HCT116 (cell line): ENCODE measurements at regions not wholly inside any gene's neighbourhood (a gene's known extent, or its start where the extent isn't known, plus 50 kb on each side); places are given as distances from the start of the nearest gene placed in this dataset.
"Not testable (repeated sequence)": the region's sequence is repeated elsewhere in the genome, so short reads cannot be mapped to it uniquely, and the experiment has no call there.

Experiments used
- ATAC-seq: fragments of 200-7000 bp; cut with Tn5 transposase; 2 replicates; pipeline ENCODE4 v1.9.1; 2020; ENCODE audit warnings: mild to moderate bottlenecking, moderate library complexity
- BruUV-seq: library from RNA; stranded (reverse); fragments of 400-500 nt; replicated peaks from 2 replicates; lab custom pipeline; 2021; lab: Mats Ljungman, UMichigan
- CTCF ChIA-PET: fragments of 300-600 bp; sonication (Branson Sonifier 250); formaldehyde crosslinking; loops from one replicate; lab custom pipeline; 2021; ENCODE audit warnings: antibody characterized with exemption; lab: Charles Lee
- POLR2A ChIA-PET: fragments of 300-600, 350-600 bp; sonication (Branson Sonifier 250); formaldehyde crosslinking; loops from one replicate; lab custom pipeline; 2021; ENCODE audit warnings: antibody characterized with exemption; lab: Charles Lee
- RAD21 ChIA-PET, 2 experiments: fragments of 300-600 bp; sonication (Branson Sonifier 250); formaldehyde crosslinking; loops; one replicate each; lab custom pipeline; 2023; ENCODE audit warnings: low total read pairs in 2 of 2; ENCODE audit not compliant: uncharacterized antibody in 2 of 2, unreplicated experiment in 2 of 2, low non-redundant PET in 1 of 2; lab: Charles Lee
- DNase-seq: peaks from one replicate; pipeline ENCODE4 v3.0.0-alpha.2; 2010; ENCODE audit warnings: low read depth, low spot score
- H2AFZ ChIP-seq: fragments of 200-600 bp; shearing (Covaris generic), sonication (generic); 2 replicates; pipeline ENCODE4 v1.6.1; 2017; ENCODE audit warnings: low read depth, mixed run types, mixed read lengths, antibody characterized with exemption, low read length; ENCODE audit not compliant: poor library complexity, severe bottlenecking
- H3K27ac ChIP-seq: 2 replicates; pipeline ENCODE4 v1.5.1; 2012; ENCODE audit warnings: low read depth, low read length
- H3K27me3 ChIP-seq: fragments of 200-600 bp; sonication (generic); 2 replicates; pipeline ENCODE4 v1.6.1; 2016; ENCODE audit warnings: mixed run types, low read length, mixed read lengths; ENCODE audit not compliant: insufficient read depth
- H3K36me3 ChIP-seq, 2 experiments: fragments of 200-500 bp in 1 of 2; fragments of 200-600 bp in 1 of 2; sonication (Bioruptor generic) in 1 of 2; sonication (generic) in 1 of 2; 2 replicates each; pipeline versions ENCODE4 v1.5.1 to v1.6.1; 2014 to 2016; ENCODE audit warnings: low read length in 2 of 2, inconsistent platforms in 1 of 2, mixed read lengths in 1 of 2, mixed run types in 1 of 2; ENCODE audit not compliant: insufficient read depth in 2 of 2, control insufficient read depth in 1 of 2
- H3K4me1 ChIP-seq, 2 experiments: fragments of 200-600 bp in 1 of 2; sonication (generic) in 1 of 2; 2 replicates each; pipeline versions ENCODE4 v1.5.1 to v1.6.1; 2012 to 2017; ENCODE audit warnings: low read length in 2 of 2, inconsistent platforms in 1 of 2, mild to moderate bottlenecking in 1 of 2, mixed read lengths in 1 of 2, mixed run types in 1 of 2, moderate library complexity in 1 of 2; ENCODE audit not compliant: insufficient read depth in 2 of 2, control insufficient read depth in 1 of 2
- H3K4me2 ChIP-seq: fragments of 200-600 bp; sonication (generic); 2 replicates; pipeline ENCODE4 v1.6.1; 2017; ENCODE audit warnings: mixed run types, low read length, mixed read lengths
- H3K4me3 ChIP-seq, 2 experiments: fragments of 200-600 bp in 1 of 2; sonication (generic) in 1 of 2; replicated peaks in 1 of 2; 2 replicates each; pipeline ENCODE4 v1.5.1; 2011 to 2016; ENCODE audit warnings: low read length in 2 of 2, control low read depth in 1 of 2, low read depth in 1 of 2, mild to moderate bottlenecking in 1 of 2, mixed read lengths in 1 of 2, mixed run types in 1 of 2
- H3K79me2 ChIP-seq: fragments of 200-600 bp; sonication (generic); 2 replicates; pipeline ENCODE4 v1.6.1; 2017; ENCODE audit warnings: mild to moderate bottlenecking, mixed run types, low read length, moderate library complexity, mixed read lengths; ENCODE audit not compliant: insufficient read depth
- H3K9ac ChIP-seq: fragments of 200-600 bp; sonication (generic); 2 replicates; pipeline ENCODE4 v1.6.1; 2016; ENCODE audit warnings: low read length, mixed read lengths
- H3K9me2 ChIP-seq: fragments of 200-600 bp; sonication (generic), shearing (Covaris generic); 2 replicates; pipeline ENCODE4 v1.6.1; 2017; ENCODE audit warnings: mixed run types, mild to moderate bottlenecking, moderate library complexity; ENCODE audit not compliant: insufficient read depth
- H3K9me3 ChIP-seq, 2 experiments: fragments of 200-500 bp in 1 of 2; fragments of 200-600 bp in 1 of 2; sonication (Bioruptor generic) in 1 of 2; sonication (generic) in 1 of 2; 2 replicates each; pipeline ENCODE4 v1.6.1; 2014 to 2017; ENCODE audit warnings: low read length in 2 of 2, mixed read lengths in 2 of 2, inconsistent platforms in 1 of 2, low read depth in 1 of 2, mild to moderate bottlenecking in 1 of 2, mixed run types in 1 of 2, moderate library complexity in 1 of 2; ENCODE audit not compliant: control insufficient read depth in 1 of 2, insufficient read depth in 1 of 2
- H4K20me1 ChIP-seq: fragments of 200-600 bp; sonication (generic), shearing (Covaris generic); 2 replicates; pipeline ENCODE4 v1.6.1; 2017; ENCODE audit warnings: mixed run types, mild to moderate bottlenecking, moderate library complexity; ENCODE audit not compliant: insufficient read depth
- CBX3 ChIP-seq: IDR thresholded peaks from 2 replicates; pipeline ENCODE4 v1.6.1; 2012; ENCODE audit warnings: low read depth
- EGR1 ChIP-seq: IDR thresholded peaks from 2 replicates; pipeline ENCODE4 v1.6.1; 2012; ENCODE audit warnings: low read depth
- ELF1 ChIP-seq: IDR thresholded peaks from 2 replicates; pipeline ENCODE4 v1.6.1; 2012; ENCODE audit warnings: low read depth, borderline replicate concordance
- EZH2 ChIP-seq: fragments of 200-600 bp; sonication (generic); IDR thresholded peaks from 2 replicates; pipeline ENCODE4 v1.6.1; 2017; ENCODE audit warnings: antibody characterized with exemption, mixed run types
- EZH2phosphoT487 ChIP-seq: fragments of 200-600 bp; IDR thresholded peaks from 2 replicates; pipeline ENCODE4 v1.6.1; 2018; ENCODE audit warnings: antibody characterized with exemption, borderline replicate concordance
- FOSL1 ChIP-seq: IDR thresholded peaks from 2 replicates; pipeline ENCODE4 v1.6.1; 2012; ENCODE audit warnings: low read depth
- JUND ChIP-seq: IDR thresholded peaks from 2 replicates; pipeline ENCODE4 v1.6.1; 2012
- POLR2A ChIP-seq: IDR thresholded peaks from 2 replicates; pipeline ENCODE4 v1.7.0; 2011; ENCODE audit warnings: borderline replicate concordance; ENCODE audit not compliant: insufficient read depth, insufficient read length; ENCODE audit errors: extremely low read depth
- SP1 ChIP-seq: IDR thresholded peaks from 2 replicates; pipeline ENCODE4 v1.6.1; 2012; ENCODE audit warnings: low read depth
- SRF ChIP-seq: IDR thresholded peaks from 2 replicates; pipeline ENCODE4 v1.6.1; 2012; ENCODE audit warnings: low read depth
- TCF7L2 ChIP-seq: IDR thresholded peaks from 2 replicates; pipeline ENCODE4 v1.7.0; 2011; ENCODE audit warnings: borderline replicate concordance, inconsistent platforms; ENCODE audit not compliant: insufficient read depth, insufficient read length; ENCODE audit errors: extremely low read depth
- YY1 ChIP-seq: IDR thresholded peaks from 2 replicates; pipeline ENCODE4 v1.6.1; 2011; ENCODE audit warnings: low read length, low read depth, moderate library complexity, mild to moderate bottlenecking; ENCODE audit not compliant: insufficient replicate concordance; ENCODE audit errors: extremely low read depth
- ZFX ChIP-seq: fragments of 450-650 bp; IDR thresholded peaks from 2 replicates; pipeline ENCODE4 v1.6.1; 2017
- ZNF274 ChIP-seq: fragments of 200-500 bp; sonication (Bioruptor generic); IDR thresholded peaks from 2 replicates; pipeline ENCODE4 v1.6.1; 2014; ENCODE audit warnings: mild to moderate bottlenecking, low read depth, low read length, inconsistent platforms
- intact Hi-C: fragments of 100-400 bp; cut with micrococcal nuclease; formaldehyde crosslinking; loops from 2 replicates; pipeline ENCODE4 v1.10.0; 2022
- TF ChIP-seq, protein P1 (sequence below): IDR thresholded peaks from 2 replicates; pipeline ENCODE4 v1.6.1; 2012
- TF ChIP-seq, protein P2 (sequence below): IDR thresholded peaks from 2 replicates; pipeline ENCODE4 v1.6.1; 2011; ENCODE audit warnings: mild to moderate bottlenecking, low read length, moderate library complexity; ENCODE audit not compliant: insufficient replicate concordance; ENCODE audit errors: extremely low read depth
- TF ChIP-seq, protein P3 (sequence below): IDR thresholded peaks from 2 replicates; pipeline ENCODE4 v1.6.1; 2012; ENCODE audit warnings: low read depth

DNA sequence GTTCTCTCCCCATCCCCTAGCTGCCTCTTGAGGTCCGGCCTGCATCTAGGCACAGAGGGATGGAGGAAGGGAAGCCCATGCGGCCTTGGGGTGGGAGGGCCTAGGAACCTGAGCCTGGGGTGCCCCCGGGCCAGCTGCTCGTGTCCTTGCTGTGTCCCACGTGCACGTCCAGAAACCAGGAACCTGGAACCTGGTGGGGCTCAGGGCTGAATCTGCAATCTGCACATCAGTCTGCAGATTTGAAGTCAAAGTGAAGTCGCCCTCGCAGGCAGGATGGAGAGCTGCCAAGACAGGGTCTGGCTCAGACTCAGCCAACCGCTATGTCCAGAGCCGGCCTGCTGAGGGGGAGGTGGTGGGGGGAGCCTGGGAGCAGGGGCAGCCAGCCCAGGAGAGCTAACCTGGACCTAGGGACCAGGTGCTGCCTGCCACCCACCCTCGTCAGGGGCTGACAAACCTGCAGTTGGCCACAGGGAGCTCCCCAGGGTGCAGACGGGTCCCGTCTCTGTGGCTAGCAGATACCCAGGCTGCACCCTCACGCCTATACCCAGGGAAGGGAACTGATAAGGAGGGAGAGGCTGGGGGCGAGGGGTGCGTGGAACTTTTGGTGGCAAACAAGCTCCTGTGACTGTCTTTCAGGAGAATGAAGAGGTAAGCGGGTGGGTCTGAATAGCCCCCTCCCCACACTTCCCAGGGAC lies 103.5 kb upstream of the SIMC1 start:
- H3K4me3 ChIP-seq, result no peak overlapping the region
- no peaks in the 10 kb centered on the region for H3K36me3 ChIP-seq
- no peak overlapping the region for H3K4me2 ChIP-seq
- H3K79me2 ChIP-seq, result no peaks in the 10 kb centered on the region
- peak; percentile 27; the same call in 1 of the 2 replicates for ATAC-seq
- ChIA-PET RAD21 (no interaction called here), POLR2A (no interaction called here), CTCF (no interaction called here)
- intact Hi-C loops, result no loop called here
- no peak overlapping the region for H2AFZ ChIP-seq
- H3K9me3 ChIP-seq, result no peaks in the 10 kb centered on the region
- no TSS peak for BruUV-seq
- no peaks in the 10 kb centered on the region for H3K9me2 ChIP-seq
- no peak for TF ChIP-seq SRF
- TF ChIP-seq ZNF274, result no peak
- TF ChIP-seq, protein P1, sequence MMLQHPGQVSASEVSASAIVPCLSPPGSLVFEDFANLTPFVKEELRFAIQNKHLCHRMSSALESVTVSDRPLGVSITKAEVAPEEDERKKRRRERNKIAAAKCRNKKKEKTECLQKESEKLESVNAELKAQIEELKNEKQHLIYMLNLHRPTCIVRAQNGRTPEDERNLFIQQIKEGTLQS, result no peak
- TF ChIP-seq, protein P2, sequence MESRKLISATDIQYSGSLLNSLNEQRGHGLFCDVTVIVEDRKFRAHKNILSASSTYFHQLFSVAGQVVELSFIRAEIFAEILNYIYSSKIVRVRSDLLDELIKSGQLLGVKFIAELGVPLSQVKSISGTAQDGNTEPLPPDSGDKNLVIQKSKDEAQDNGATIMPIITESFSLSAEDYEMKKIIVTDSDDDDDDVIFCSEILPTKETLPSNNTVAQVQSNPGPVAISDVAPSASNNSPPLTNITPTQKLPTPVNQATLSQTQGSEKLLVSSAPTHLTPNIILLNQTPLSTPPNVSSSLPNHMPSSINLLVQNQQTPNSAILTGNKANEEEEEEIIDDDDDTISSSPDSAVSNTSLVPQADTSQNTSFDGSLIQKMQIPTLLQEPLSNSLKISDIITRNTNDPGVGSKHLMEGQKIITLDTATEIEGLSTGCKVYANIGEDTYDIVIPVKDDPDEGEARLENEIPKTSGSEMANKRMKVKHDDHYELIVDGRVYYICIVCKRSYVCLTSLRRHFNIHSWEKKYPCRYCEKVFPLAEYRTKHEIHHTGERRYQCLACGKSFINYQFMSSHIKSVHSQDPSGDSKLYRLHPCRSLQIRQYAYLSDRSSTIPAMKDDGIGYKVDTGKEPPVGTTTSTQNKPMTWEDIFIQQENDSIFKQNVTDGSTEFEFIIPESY, result no peak
- no peak for TF ChIP-seq EGR1
- TF ChIP-seq FOSL1, result no peak
- no peak for TF ChIP-seq YY1
- TF ChIP-seq EZH2, result no peak
- no peak for TF ChIP-seq SP1
- no peak for TF ChIP-seq POLR2A
- no peak for TF ChIP-seq CBX3
- no peak for TF ChIP-seq ELF1
- TF ChIP-seq EZH2phosphoT487, result no peak
- no peak for TF ChIP-seq TCF7L2
- no peak for TF ChIP-seq JUND
- TF ChIP-seq, protein P3, sequence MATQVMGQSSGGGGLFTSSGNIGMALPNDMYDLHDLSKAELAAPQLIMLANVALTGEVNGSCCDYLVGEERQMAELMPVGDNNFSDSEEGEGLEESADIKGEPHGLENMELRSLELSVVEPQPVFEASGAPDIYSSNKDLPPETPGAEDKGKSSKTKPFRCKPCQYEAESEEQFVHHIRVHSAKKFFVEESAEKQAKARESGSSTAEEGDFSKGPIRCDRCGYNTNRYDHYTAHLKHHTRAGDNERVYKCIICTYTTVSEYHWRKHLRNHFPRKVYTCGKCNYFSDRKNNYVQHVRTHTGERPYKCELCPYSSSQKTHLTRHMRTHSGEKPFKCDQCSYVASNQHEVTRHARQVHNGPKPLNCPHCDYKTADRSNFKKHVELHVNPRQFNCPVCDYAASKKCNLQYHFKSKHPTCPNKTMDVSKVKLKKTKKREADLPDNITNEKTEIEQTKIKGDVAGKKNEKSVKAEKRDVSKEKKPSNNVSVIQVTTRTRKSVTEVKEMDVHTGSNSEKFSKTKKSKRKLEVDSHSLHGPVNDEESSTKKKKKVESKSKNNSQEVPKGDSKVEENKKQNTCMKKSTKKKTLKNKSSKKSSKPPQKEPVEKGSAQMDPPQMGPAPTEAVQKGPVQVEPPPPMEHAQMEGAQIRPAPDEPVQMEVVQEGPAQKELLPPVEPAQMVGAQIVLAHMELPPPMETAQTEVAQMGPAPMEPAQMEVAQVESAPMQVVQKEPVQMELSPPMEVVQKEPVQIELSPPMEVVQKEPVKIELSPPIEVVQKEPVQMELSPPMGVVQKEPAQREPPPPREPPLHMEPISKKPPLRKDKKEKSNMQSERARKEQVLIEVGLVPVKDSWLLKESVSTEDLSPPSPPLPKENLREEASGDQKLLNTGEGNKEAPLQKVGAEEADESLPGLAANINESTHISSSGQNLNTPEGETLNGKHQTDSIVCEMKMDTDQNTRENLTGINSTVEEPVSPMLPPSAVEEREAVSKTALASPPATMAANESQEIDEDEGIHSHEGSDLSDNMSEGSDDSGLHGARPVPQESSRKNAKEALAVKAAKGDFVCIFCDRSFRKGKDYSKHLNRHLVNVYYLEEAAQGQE, result no peak
- TF ChIP-seq ZFX, result no peak
- H3K27ac ChIP-seq, result no peak overlapping the region
- no peak overlapping the region for H3K9ac ChIP-seq
- H4K20me1 ChIP-seq, result no peaks in the 10 kb centered on the region
- H3K4me1 ChIP-seq, result no peaks in the 10 kb centered on the region
- DNase-seq, result no peak
- H3K27me3 ChIP-seq, result no peaks in the 10 kb centered on the region

DNA sequence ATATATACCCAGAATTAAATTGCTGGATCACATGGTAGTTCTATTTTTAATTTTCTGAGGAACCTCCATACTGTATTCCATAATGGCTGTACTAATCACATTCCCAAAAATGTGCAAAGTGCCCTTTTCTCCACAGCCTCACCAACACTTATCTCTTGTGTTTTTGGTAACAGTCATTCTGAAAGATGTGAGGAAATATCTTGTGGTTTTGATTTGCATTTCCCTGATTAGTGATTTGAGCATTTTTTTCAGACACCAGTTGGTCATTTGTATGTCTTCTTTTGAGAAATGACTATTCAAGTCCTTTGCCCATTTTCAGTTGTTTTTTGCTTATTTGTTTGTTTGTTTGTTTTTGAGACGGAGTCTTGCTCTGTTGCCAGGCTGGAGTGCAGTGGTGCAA lies 98.1 kb upstream of the SIMC1 start:
- POLR2A ChIA-PET, intact Hi-C loops, H3K4me3 ChIP-seq, BruUV-seq, H3K4me2 ChIP-seq, H3K9me3 ChIP-seq, H3K9ac ChIP-seq, ATAC-seq, H4K20me1 ChIP-seq, CTCF ChIA-PET, H3K79me2 ChIP-seq, H3K4me1 ChIP-seq, H3K36me3 ChIP-seq, DNase-seq, H3K9me2 ChIP-seq, H2AFZ ChIP-seq, H3K27me3 ChIP-seq, RAD21 ChIA-PET, H3K27ac ChIP-seq: not testable (repeated sequence)
